Neural progenitor cell (in vitro differentiated cells): ENCODE measurements at regions not wholly inside any gene's neighbourhood (a gene's known extent, or its start where the extent isn't known, plus 50 kb on each side); places are given as distances from the start of the nearest gene placed in this dataset.

ENCODE experiments used
- EZH2phosphoT487 ChIP-seq: fragments of 200-600 bp; sonication (generic); IDR thresholded peaks from 2 replicates; pipeline ENCODE4 v1.6.1; 2017; ENCODE audit warnings: antibody characterized with exemption
- TF ChIP-seq, protein P1 (sequence below): fragments of 200-600 bp; sonication (generic); IDR thresholded peaks from 2 replicates; pipeline ENCODE4 v1.5.1; 2017; ENCODE audit warnings: antibody characterized with exemption, mild to moderate bottlenecking

DNA sequence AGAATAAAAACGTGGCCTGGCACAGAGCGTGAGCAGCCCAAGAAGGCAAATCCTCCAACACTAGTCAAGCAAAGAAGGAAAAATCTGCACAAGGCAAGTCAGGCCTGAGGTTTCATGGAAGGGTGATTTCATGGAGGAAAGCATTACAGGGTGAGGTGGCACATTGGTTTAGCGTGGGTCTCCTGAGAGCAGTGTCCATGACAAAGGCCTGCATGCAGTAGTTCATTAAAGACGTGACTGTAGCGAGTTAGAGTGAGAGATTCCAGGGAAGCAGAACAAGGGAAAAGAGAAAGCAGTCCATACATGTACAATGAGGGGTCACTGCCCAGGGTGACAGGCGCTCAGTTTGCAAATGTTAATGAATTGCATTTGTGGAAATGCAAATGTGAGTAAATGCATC is 285.0 kb upstream of the ERCC4 start:
- no peak for TF ChIP-seq EZH2phosphoT487
- TF ChIP-seq, protein P1, sequence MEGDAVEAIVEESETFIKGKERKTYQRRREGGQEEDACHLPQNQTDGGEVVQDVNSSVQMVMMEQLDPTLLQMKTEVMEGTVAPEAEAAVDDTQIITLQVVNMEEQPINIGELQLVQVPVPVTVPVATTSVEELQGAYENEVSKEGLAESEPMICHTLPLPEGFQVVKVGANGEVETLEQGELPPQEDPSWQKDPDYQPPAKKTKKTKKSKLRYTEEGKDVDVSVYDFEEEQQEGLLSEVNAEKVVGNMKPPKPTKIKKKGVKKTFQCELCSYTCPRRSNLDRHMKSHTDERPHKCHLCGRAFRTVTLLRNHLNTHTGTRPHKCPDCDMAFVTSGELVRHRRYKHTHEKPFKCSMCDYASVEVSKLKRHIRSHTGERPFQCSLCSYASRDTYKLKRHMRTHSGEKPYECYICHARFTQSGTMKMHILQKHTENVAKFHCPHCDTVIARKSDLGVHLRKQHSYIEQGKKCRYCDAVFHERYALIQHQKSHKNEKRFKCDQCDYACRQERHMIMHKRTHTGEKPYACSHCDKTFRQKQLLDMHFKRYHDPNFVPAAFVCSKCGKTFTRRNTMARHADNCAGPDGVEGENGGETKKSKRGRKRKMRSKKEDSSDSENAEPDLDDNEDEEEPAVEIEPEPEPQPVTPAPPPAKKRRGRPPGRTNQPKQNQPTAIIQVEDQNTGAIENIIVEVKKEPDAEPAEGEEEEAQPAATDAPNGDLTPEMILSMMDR = no peak
